Mucosa of gallbladder (tissue), 1 donor: ENCODE measurements at regions not wholly inside any gene's neighbourhood (a gene's known extent, or its start where the extent isn't known, plus 50 kb on each side); places are given as distances from the start of the nearest gene placed in this dataset.
"Not testable (repeated sequence)": the region's sequence is repeated elsewhere in the genome, so short reads cannot be mapped to it uniquely, and the experiment has no call there.

Experiments
- DNase-seq: peaks from one replicate; pipeline ENCODE4 v3.0.0-alpha.2; 2020; ENCODE audit warnings: low spot score
- donor health status: DM: no; HTN: no; CAD: no.

DNA sequence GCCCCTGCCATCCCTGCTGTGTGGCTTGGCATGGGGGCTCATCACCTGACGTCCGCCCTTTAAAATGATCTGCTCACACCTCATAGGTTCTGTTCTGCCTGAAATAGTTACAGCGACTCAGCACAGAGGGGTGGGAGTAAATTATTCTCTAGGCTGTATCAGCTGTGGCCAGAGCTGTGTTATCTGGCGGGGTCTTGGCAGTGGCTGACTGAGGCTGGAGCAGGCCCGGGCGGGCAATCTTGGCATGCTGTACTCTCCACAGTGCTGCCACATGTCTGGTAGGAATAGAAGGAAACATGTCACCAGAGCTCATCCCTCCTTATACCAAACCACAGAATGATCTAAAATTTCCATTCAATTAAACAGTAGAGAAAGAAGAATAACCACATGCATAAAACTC is 499.9 kb upstream of the LMCD1 start:
- DNase-seq, result no peak

DNA sequence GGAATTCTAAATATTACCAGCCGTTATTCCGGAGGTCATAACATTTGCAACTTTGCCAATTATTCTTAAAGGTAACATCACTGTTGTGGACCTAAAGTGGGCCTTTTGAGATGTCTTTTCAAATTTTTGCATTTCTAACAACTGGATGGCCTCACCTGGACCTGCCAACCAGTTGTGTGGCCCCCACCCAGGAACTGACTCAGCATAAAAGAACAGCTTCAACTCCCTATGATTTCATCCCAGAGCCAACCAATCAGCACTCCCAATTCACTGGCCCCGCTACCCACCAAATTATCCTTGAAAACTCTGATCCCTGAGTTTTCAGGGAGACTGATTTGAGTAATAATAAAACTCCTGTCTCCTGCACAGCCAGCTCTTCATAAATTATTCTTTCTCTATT is 489.7 kb upstream of the LMCD1 start:
- DNase-seq, result no peak

DNA sequence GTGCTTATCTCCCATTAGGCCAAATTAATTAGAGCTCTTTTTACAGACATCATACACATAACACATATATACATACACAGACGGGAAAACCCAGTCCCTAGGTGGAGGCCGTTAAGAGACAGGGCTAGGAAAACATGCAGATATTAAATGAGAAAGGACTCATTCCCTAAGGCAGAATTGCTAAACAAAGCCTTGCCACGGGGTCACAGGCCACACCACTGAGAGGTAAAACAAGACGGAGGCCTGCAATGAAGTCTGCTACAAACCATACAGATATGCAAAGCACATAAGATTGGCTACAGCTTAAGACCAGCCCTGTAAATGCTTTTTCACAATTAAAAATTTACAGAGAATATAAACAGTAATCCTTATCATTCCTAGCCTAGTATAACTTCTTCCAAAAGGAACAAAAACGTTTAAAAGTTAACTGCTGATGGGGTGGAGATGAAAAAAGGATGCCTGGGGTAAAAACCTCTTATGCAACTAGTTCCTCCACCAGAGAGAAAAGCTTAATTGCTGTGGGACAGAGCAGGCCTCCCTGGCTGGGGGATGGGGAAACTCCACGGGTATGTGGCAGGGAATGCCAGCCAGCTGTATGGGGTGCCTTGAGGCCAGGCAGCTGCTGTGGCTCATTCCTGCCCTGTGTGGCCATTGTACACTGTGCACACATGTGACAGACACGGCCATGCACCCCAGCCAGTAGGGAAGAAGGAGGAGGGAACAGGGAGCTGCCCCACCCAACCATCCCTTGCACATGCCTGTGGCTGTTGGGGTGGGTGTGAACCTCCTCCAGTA is 481.4 kb upstream of the LMCD1 start:
- no peak for DNase-seq

DNA sequence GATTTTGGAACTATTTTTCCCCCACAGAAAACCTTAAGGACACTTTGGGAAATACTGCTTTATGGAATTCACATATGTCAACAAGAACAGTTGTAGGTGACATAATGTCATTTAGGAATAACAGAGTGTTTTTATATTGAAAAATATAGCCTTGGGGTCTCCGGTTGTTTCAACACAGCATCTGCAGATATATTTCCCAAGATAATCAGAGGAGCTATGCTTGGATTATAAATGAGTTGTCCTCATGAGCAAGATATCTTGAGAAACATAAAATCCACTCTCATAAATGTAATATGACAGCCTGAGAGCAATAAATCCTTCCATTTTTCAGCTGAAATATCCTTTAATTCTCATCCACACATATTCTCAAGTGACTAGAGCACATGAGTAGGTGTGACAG is 473.7 kb upstream of the LMCD1 start:
- DNase-seq, result no peak

DNA sequence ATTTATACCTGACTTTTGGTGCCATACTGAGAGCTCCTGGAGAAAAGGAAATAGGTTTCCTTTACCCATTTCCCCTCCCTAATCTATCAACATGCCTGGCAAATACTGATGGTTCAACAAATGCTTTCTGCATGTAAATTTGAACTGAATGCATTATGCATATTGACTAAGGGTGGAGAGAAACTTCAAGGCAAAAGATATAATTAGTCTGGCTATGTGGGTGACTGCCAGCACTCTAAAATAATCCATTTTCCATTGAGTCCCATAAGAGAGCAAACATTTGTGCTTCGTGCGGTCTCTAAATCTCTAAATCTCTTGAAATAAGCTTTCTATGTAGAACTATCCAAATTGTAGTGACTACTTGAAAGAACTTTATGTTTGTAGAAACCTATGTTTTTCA is 451.3 kb upstream of the LMCD1 start:
- DNase-seq, result no peak

DNA sequence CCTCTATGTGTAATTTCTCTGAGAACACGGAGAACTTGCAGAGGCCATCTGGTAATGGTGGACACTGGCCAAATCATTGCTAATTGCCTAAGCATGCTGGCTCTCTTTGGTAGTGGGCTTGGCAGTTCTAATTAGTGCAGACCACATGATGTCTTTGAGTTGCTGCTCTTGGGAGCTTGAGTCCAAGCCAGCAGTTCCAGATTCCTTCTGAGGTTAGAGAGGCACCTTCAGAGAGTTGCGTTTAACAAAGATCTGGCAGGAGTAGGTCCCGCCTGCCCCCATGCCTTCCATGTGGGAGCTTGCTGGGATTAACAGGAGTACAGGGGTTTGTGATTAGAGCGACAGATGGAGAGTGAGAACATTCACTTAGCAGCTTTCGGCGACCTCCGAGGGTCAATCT is 449.0 kb upstream of the LMCD1 start:
- DNase-seq, result peak; percentile 46

DNA sequence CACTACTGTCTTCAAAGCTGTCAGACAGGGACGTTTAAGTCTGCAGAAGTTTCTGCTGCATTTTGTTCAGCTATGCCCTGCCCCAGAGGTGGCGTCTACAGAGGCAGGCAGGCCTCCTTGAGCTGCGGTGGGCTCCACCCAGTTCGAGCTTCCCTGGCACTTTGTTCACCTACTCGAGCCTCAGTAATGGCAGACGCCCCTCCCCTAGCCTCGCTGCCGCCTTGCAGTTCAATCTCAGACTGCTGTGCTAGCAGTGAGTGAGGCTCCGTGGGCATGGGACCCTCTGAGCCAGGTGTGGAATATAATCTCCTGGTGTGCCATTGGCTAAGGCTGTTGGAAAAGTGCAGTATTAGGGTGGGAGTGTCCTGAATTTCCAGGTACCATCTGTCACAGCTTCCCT is 433.5 kb upstream of the LMCD1 start:
- not testable (repeated sequence) for DNase-seq

DNA sequence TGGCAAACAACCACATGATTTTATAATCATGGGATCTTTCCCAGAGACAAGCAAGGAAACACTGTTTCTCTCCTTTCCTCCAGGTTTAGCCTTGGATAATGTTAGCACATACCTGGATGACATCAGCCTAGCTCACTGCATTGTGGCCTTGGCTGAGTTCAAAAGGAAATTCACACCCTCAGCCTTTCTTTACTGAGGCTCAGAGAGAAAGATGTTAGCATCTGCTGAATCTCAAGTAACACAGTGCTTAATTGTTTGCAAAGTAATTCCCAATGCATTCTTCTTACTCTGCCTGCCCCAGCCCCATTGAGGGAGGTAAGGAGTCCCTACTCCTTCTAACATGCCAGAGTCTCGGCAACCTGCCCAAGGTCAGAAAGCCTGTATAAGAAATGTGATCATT is 432.2 kb upstream of the LMCD1 start:
- DNase-seq, result no peak

DNA sequence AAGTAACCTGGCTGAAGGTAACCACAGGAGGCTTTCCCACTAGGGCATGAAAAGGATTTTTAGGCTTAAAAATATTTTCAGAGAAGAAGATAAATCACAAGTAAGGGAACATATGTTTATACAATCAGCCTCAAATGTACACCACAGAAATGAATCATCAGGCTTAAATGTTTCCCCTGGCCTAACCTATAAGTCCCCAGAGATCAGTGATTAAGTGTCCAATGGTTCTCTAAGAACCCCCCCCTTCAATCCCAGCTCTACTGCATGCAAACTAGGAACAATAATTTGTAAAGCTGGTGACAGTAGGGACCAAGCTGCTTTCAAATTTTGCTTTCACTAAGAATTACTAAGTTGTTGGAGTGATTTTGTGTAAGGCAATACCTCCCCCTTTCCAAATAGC is 431.6 kb upstream of the LMCD1 start:
- no peak for DNase-seq

DNA sequence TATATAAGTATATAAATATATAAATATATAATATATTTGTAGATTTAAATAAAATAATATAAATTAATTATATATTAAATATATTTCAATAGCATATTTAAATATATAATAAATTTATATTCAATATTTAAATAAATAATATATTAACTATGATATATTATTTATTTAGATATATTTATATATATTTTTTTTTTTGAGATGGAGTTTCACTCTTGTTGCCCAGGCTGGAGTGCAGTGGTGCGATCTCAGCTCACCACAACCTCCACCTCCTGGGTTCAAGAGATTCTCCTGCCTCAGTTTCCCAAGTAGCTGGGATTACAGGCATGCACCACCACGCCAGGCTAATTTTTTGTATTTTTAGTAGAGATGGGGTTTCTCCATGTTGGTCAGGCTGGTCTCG is 426.9 kb upstream of the LMCD1 start:
- not testable (repeated sequence) for DNase-seq

DNA sequence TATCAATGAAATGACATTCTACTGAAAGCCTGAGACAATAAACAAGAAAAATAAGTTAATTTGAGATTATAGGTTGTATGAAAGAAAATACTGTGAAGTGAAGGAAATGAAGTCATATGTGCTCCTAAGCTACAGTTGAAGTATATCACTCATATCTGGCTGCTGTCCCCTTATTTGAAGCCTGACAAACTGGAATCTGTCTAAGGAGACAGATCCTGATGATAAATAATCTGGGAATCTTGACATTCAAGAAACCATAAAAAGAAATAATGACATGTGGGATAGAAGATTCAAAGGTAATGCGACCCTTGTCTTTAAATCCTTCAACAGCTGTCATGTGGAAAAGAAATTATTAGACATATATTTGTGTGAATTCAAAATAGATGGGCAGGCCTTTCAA is 424.5 kb upstream of the LMCD1 start:
- DNase-seq, result no peak

DNA sequence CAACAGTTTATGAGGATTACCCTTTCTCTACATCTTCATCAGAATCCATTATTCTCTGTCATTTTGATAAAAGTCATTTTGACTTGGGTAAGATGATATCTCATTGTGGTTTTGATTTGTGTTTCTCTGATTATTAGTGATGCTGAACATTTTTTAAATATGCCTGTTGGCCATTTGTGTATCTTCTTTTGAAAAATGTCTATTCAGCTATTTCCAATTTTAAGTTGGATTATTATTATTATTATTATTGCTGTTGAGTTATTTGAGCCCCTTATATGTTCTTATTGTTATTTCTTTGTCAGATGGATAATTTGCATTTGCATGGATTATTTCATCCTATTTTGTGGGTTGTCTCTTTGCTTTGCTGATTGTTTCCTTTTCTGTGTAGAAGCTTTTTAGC is 421.2 kb upstream of the LMCD1 start:
- no peak for DNase-seq

DNA sequence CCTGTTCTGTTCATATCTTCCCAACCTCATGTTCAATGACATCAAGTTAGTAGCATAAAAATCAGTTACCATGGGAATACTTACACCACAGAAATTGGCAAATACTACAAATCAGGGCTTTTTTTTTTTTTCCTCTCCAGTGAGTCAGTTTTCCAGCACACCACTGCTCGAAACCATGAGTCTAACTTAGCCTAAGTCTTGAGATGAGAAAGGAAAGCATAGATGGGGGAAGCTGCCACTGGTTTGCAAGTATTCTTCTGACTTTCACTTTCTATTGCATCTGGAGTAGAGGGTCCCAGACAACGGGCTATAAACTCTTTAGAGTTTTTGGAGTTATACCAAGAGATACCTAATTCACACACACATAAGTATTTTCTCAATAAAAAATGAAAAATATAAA is 416.1 kb upstream of the LMCD1 start:
- no peak for DNase-seq

DNA sequence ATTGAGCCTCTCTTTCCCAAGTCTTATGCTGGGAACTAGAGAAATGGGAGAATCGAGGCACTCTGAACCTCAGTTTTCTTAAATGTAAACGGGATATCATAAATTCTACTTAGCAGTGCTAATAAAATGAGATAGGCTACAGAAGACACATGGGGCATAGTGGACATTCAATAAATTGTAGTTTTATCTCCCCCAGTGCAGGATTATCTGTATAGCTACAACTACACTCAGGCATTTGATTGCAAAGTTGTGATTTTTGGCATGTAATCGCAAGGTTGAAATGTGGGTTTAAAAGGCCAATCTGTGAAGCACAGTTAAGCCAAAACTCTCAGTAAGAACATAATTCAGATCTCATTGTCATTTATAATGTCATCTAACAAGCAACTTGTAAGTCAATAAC is 413.7 kb upstream of the LMCD1 start:
- DNase-seq, result no peak

DNA sequence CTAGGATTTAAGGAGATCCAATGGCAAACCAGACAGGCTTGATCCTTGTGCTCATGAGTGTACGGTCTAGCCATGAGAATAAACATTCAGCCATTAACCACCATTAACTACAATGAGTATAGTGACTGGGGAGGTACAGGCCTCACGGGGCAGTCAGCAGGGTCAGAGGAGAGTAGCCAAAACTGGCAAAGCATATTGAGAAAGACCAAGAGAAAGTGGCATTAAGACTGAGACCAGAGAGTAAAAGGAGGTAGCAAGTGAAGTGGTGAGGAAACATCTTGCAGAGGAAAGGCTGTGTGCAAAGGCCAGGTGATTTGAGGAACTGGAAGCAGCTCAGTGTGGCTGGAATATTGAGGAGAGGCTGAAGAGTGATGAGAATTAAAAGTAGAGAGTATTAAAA is 407.2 kb upstream of the LMCD1 start:
- DNase-seq, result no peak

DNA sequence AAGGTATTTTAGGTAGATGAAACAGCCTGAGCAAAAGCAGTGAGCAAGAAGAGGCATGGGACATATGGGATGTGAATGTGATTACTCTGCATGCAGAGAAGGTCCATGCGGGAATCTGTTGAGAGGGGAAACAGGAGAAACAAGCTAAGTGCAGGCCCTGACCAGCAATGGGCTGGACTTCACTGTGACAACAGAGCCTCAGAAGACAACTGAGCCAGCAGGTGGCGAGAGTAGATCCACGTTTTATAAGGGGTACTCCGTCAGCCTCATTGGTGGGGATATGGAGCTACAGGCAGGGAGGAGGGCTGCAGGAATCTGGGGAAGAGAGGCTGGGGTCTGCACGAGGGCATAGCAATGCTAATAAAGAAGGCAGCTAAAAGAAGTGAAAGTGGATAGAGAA is 405.9 kb upstream of the LMCD1 start:
- DNase-seq, result no peak

DNA sequence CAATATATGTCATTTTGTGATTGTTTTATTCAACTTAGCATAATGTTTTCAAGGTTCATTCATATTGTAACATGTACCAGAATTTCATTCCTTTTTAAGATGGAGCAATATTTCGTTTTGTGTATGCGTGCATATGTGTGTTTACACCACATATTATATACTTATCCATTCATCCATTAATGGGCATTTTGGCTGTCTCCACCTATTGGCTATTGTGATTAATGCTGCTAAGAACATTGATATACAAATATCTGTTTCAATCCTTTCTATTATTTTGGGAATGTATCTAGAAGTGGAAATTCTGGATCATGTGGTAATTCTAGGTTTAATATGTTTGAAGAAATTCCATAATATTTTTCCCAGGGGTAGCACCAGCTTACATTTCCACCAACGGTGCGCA is 403.9 kb upstream of the LMCD1 start:
- no peak for DNase-seq

DNA sequence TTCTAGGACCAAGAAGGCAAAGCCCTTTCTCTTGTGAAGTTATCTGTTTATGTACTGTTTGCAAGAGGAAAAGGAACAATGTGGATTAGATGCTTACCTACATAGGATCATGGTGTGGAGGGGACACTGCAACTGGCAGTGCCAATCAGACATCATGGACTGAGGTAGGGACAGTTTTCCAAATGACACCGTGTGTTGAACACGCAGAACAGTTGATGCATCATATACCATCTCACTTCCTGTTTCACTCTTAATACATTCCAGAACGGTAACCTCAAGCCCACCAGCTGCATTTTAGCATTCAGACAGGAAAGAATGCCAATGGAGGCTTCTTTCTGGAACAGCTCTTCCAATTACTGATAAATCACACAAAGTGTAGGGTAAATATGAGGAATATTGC is 397.7 kb upstream of the LMCD1 start:
- no peak for DNase-seq

DNA sequence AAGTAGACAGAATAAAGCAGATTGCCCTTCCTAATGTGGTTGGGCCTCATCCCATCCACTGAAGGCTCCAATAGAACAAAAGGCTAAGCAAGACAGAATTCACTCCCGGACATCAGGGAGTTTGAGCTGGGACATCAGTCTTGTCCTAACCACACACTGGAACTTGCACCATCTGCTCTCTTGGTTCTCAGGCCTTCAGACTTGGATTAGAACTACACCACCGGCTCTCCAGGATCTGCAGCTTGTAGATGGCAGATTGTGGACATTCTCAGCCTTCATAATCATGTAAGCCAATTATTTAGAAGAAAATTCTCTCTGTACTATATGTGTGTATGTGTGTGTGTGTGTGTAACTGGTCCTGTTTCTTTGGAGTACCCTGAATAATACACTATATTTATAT is 394.7 kb upstream of the LMCD1 start:
- DNase-seq, result no peak

DNA sequence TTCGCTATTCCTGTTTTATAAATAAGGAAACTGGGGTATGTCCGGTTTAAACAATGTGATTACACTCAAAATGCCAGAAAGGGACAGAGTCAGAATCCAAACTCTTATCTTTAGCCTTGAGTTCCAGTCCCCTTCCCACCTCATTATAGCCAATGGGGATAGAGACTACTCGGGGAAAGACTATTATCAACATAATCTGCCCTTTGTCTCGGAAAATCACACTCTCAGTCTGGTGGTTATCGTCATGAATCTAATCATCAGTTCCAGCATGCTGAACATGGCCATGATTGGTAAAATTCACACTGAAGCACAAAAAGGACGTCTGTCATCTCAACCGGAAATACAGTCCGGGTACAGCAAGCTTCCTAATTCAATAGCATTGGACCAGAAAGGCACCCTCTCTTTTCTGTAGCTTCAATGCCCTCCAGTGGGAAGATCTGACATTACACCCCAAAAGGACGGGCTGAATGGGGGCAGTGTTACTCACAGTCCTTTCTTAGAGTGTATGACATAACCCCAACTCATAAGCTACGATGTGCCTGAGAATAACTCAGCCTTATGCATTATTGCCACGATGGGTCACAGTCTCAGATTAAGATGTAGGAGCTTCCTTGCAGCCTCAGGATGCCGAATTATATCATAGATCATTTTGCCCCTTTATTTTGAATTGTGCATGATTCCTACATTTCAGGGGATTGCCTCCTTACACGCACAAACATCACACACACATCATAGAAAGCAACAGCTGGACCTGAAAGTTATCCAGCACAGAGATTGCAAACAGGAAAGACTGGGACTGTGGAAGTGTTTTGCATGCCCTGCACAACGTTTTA is 390.4 kb upstream of the LMCD1 start:
- peak; percentile 75 for DNase-seq

DNA sequence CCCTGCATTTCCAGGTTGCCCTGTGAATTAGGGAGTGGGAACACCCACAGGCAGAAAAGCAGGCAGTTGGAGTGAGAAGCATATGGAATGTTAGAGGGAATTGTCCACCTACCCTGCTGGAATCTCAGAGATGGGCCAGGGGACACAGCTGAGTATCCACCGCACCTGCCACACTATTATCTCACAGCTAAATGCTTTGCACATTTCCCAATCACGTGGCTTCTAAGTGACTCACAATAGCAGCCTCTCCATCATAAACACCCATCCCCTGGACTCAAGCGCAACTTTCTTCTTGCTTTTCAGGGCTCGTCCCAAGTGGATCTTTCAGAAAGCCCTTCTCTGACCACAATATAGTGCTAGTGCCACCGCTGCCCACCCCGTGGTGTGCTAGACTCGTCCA is 389.0 kb upstream of the LMCD1 start:
- no peak for DNase-seq

DNA sequence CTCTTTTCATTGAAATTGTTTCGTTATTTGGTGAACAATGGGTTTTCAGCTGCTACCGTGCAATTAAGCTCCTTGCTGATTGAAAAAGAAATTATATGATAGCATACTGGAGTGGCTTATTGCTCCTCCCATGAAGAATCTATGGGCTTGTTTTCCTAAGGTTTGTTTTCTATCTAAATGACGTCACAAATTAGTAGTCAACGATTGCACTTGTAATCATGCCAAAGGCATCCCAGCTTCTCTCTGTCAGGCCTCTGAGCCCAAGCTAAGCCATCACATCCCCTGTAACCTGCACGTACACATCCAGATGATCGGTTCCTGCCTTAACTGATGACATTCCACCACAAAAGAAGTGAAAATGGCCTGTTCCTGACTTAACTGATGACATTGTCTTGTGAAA is 388.0 kb upstream of the LMCD1 start:
- DNase-seq, result no peak

DNA sequence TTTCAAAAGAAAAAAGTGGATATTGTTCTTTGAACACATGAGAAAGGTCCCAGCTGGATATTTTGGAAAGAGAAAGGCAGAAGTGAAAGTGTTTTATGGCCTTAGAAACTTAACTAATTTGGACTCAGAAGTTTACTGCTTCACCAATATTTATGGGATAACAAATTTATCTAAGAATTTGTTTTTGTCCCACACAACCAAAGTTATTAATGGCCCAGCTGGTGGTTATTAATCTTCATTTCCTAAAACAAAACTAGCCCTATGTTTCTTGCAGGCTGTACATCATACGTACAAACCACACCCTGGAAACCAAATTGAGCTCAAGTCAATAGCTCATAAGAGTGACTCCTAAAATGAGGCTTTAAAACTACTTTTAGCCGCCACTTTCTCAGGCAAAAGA is 372.9 kb upstream of the LMCD1 start:
- DNase-seq, result no peak

DNA sequence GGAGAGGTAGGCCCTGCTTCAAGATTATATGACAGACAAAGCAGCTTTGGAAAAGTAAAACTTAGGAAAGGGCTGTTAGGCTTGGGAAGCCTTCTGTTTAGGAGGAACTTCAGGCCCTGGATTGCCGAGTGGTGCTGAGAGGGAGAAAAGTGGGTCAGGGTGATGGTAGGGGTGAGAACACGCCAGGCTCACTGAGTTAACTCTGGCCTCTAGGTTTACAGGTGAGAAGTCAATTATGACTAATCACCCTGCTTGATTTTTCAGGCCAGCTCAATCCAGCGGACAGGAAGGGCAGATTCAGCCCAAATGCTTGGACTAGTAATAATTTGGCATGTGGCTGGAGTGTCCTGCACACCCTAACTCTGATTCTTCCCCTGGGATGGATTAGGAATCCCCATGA is 365.1 kb upstream of the LMCD1 start:
- no peak for DNase-seq
